B cell (primary cell): ENCODE measurements at regions not wholly inside any gene's neighbourhood (a gene's known extent, or its start where the extent isn't known, plus 50 kb on each side); places are given as distances from the start of the nearest gene placed in this dataset.

Experiments
- EZH2 ChIP-seq: IDR thresholded peaks from 2 replicates; pipeline ENCODE4 v1.6.1; 2012; ENCODE audit warnings: borderline replicate concordance, low read depth, mild to moderate bottlenecking, moderate library complexity, low read length; ENCODE audit not compliant: insufficient read depth, poor library complexity, severe bottlenecking
- TF ChIP-seq, protein P1 (sequence below): fragments of 200-600 bp; IDR thresholded peaks from one replicate; pipeline ENCODE4 v1.8.0; 2022; ENCODE audit warnings: antibody characterized with exemption, mild to moderate bottlenecking

- TF ChIP-seq, protein P1, sequence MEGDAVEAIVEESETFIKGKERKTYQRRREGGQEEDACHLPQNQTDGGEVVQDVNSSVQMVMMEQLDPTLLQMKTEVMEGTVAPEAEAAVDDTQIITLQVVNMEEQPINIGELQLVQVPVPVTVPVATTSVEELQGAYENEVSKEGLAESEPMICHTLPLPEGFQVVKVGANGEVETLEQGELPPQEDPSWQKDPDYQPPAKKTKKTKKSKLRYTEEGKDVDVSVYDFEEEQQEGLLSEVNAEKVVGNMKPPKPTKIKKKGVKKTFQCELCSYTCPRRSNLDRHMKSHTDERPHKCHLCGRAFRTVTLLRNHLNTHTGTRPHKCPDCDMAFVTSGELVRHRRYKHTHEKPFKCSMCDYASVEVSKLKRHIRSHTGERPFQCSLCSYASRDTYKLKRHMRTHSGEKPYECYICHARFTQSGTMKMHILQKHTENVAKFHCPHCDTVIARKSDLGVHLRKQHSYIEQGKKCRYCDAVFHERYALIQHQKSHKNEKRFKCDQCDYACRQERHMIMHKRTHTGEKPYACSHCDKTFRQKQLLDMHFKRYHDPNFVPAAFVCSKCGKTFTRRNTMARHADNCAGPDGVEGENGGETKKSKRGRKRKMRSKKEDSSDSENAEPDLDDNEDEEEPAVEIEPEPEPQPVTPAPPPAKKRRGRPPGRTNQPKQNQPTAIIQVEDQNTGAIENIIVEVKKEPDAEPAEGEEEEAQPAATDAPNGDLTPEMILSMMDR, result no peak
- TF ChIP-seq EZH2, result no peak
These were observed 526.7 kb downstream of the FUT8 start for GRCh38 chr14:65939184-65939583.
